Lung (tissue), 11 donors: ENCODE measurements at regions not wholly inside any gene's neighbourhood (a gene's known extent, or its start where the extent isn't known, plus 50 kb on each side); places are given as distances from the start of the nearest gene placed in this dataset.

Source experiments
- ATAC-seq: fragments of 200-7000 bp; cut with Tn5 transposase; one replicate; pipeline ENCODE4 v1.9.1; 2020; ENCODE audit warnings: moderate number of reproducible peaks; ENCODE audit not compliant: insufficient read depth, low FRiP score
- DNase-seq, 3 donors: peaks; one replicate each; pipeline ENCODE4 v3.0.0-alpha.2; 2013 to 2017
- H3K27ac ChIP-seq, 2 donors: one replicate each; pipeline ENCODE4 v1.5.1; 2013; ENCODE audit warnings: mild to moderate bottlenecking in 2 of 2, moderate library complexity in 2 of 2, control low read depth in 1 of 2, inconsistent platforms in 1 of 2, low read depth in 1 of 2, low read length in 1 of 2
- H3K27me3 ChIP-seq, 3 donors: one replicate each; pipeline ENCODE4 v1.5.1; 2013; ENCODE audit warnings: low read length in 2 of 3; ENCODE audit not compliant: control insufficient read depth in 3 of 3, insufficient read depth in 3 of 3
- H3K36me3 ChIP-seq, 4 donors: one replicate each; pipeline ENCODE4 v1.5.1; 2013; ENCODE audit warnings: low read length in 4 of 4, mild to moderate bottlenecking in 1 of 4, moderate library complexity in 1 of 4; ENCODE audit not compliant: control insufficient read depth in 4 of 4, insufficient read depth in 4 of 4
- H3K4me1 ChIP-seq, 5 donors: one replicate each; pipeline ENCODE4 v1.5.1; 2013; ENCODE audit warnings: low read length in 5 of 5, mild to moderate bottlenecking in 2 of 5, moderate library complexity in 1 of 5; ENCODE audit not compliant: control insufficient read depth in 5 of 5, insufficient read depth in 5 of 5
- H3K4me3 ChIP-seq: one replicate; pipeline ENCODE4 v1.5.1; 2013; ENCODE audit warnings: mild to moderate bottlenecking, control low read depth, moderate library complexity
- H3K9ac ChIP-seq, 2 donors: one replicate each; pipeline ENCODE4 v1.5.1; 2013; ENCODE audit warnings: low read length in 2 of 2, control low read depth in 1 of 2; ENCODE audit not compliant: insufficient read depth in 1 of 2
- H3K9me3 ChIP-seq, 4 donors: one replicate each; pipeline ENCODE4 v1.5.1; 2013; ENCODE audit warnings: low read length in 3 of 4, mild to moderate bottlenecking in 1 of 4, moderate library complexity in 1 of 4; ENCODE audit not compliant: control insufficient read depth in 4 of 4, insufficient read depth in 3 of 4
- CTCF ChIP-seq: IDR thresholded peaks from 2 replicates; pipeline ENCODE4 v1.5.1; 2012; ENCODE audit warnings: mild to moderate bottlenecking; ENCODE audit errors: control extremely low read depth, extremely low read depth
- WGBS, 2 donors: extraction: QIAGEN DNeasy Blood & Tissue Kit; methylation state at CpG; one replicate each; pipeline ENCODE4 v1.1.7; 2013; 5-methylcytosine and 5-hydroxymethylcytosine counted together
- donor health status: control.
- donor health status: control.
- donor health status: Bipolar disorder and iron deficiency.
- donor health status: healthy.
- donor health status: DM: yes; HTN: yes; CAD: no.

GRCh38 chr1:4404854-4405590, 249.4 kb upstream of the AJAP1 start:
- 62 to 71% methylated on average over 12 of the region's 12 CpGs for whole genome bisulfite sequencing, 2 donors
- Histone ChIP-seq H3K27me3 (no peaks in the 10 kb centered on the region), H3K9ac (no peak overlapping the region), H3K9me3 (peaks cover 0 to 9% (median 0%) of the 10 kb centered on the region in 4 donors), H3K36me3 (no peaks in the 10 kb centered on the region), H3K4me1 (no peaks in the 10 kb centered on the region), H3K27ac (no peak overlapping the region), H3K4me3 (no peak overlapping the region)
- DNase-seq (no peak), ATAC-seq (no peak)
- TF ChIP-seq CTCF: no peak

- H3K9ac ChIP-seq: no peak overlapping the region
- WGBS, 2 donors: 88 to 89% methylated on average over 16 of the region's 16 CpGs
- no peak overlapping the region for H3K27ac ChIP-seq
- H3K27me3 ChIP-seq: no peaks in the 10 kb centered on the region
- DNase-seq (no peak), ATAC-seq (no peak)
- peaks cover 0 to 13% (median 0%) of the 10 kb centered on the region in 4 donors for H3K9me3 ChIP-seq
- H3K4me3 ChIP-seq: no peak overlapping the region
- TF ChIP-seq CTCF: no peak
- no peaks in the 10 kb centered on the region for H3K4me1 ChIP-seq
- no peaks in the 10 kb centered on the region for H3K36me3 ChIP-seq
Measured at GRCh38 chr1:4407851-4408250, 246.6 kb upstream of the AJAP1 start.

GRCh38 chr1:4408380-4408779, 246.0 kb upstream of the AJAP1 start:
- ATAC-seq (no peak), DNase-seq (no peak)
- no peaks in the 10 kb centered on the region for H3K4me1 ChIP-seq
- H3K9me3 ChIP-seq: peaks cover 0 to 13% (median 0%) of the 10 kb centered on the region in 4 donors
- WGBS, 2 donors: 78 to 84% methylated on average over 4 of the region's 4 CpGs
- H3K36me3 ChIP-seq: no peaks in the 10 kb centered on the region
- H3K4me3 ChIP-seq: no peak overlapping the region
- no peak overlapping the region for H3K9ac ChIP-seq
- H3K27ac ChIP-seq: no peak overlapping the region
- H3K27me3 ChIP-seq: no peaks in the 10 kb centered on the region
- TF ChIP-seq CTCF: no peak

DNA sequence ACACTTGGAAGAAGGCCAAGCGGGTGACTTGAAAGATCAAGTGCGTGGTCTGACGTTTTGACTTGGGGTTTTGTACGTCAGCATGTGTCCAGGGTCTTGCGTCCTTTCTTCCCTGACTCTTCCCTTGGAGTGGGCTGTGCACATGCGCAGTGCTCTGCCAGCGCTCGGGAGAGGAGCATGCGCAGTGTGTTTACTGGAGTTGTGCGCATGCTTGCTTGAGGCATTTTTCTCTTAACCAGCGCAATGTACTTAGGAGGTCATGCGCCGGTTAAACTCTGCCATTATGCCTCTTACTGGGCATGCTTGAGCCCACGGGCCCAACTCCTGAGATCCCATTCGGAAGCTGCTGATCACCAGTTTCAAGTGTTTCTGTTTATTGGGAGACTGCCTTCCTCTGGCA, 242.5 kb upstream of the AJAP1 start:
- Histone ChIP-seq H3K4me3 (no peak overlapping the region), H3K9ac (no peak overlapping the region), H3K27ac (no peak overlapping the region), H3K9me3 (peaks cover 0 to 12% (median 0%) of the 10 kb centered on the region in 4 donors), H3K4me1 (no peaks in the 10 kb centered on the region), H3K27me3 (no peaks in the 10 kb centered on the region), H3K36me3 (no peaks in the 10 kb centered on the region)
- TF ChIP-seq CTCF: no peak
- DNase-seq (no peak), ATAC-seq (no peak)
- WGBS, 2 donors: 92 to 93% methylated on average over 15 of the region's 15 CpGs
